Type B pancreatic cell (in vitro differentiated cells): ENCODE measurements at regions not wholly inside any gene's neighbourhood (a gene's known extent, or its start where the extent isn't known, plus 50 kb on each side); places are given as distances from the start of the nearest gene placed in this dataset.

ENCODE experiments used
- DNase-seq: peaks from one replicate; pipeline ENCODE4 v3.0.0; 2021; ENCODE audit warnings: mixed read lengths; ENCODE audit not compliant: unreplicated experiment; ENCODE audit errors: extremely low spot score
- H3K27ac Mint-ChIP-seq: 2 replicates; pipeline ENCODE4 v1.8.0; 2021; ENCODE audit warnings: mild to moderate bottlenecking, mixed read lengths
- H3K27me3 Mint-ChIP-seq: 2 replicates; pipeline ENCODE4 v1.8.0; 2021; ENCODE audit warnings: mixed read lengths
- H3K36me3 Mint-ChIP-seq: 2 replicates; pipeline ENCODE4 v1.8.0; 2021; ENCODE audit warnings: mixed read lengths
- H3K4me1 Mint-ChIP-seq: one replicate; pipeline ENCODE4 v1.8.0; 2021; ENCODE audit warnings: mixed read lengths; ENCODE audit not compliant: unreplicated experiment
- H3K4me3 Mint-ChIP-seq: 2 replicates; pipeline ENCODE4 v1.8.0; 2021; ENCODE audit warnings: mild to moderate bottlenecking, mixed read lengths
- H3K9me3 Mint-ChIP-seq: 2 replicates; pipeline ENCODE4 v1.8.0; 2021; ENCODE audit warnings: mixed read lengths
- CTCF ChIP-seq: fragments of 200-600 bp; sonication (generic); conservative IDR thresholded peaks from 2 replicates; pipeline ENCODE4 v1.5.0; 2021; ENCODE audit warnings: antibody characterized with exemption, mild to moderate bottlenecking

GRCh38 chr2:195600778-195601177 lies 56.2 kb upstream of the SLC39A10 start:
- TF ChIP-seq CTCF: no peak
- Mint-ChIP-seq H3K27ac (peak overlapping the region; percentile 20), H3K27me3 (no peaks in the 10 kb centered on the region), H3K4me1 (peaks cover 20% of the 10 kb centered on the region), H3K9me3 (no peaks in the 10 kb centered on the region), H3K4me3 (no peak overlapping the region), H3K36me3 (no peaks in the 10 kb centered on the region)
- no peak for DNase-seq

GRCh38 chr2:195596840-195597239 lies 60.2 kb upstream of the SLC39A10 start:
- Mint-ChIP-seq H3K4me3 (no peak overlapping the region), H3K36me3 (no peaks in the 10 kb centered on the region), H3K4me1 (peaks cover 15% of the 10 kb centered on the region), H3K27me3 (no peaks in the 10 kb centered on the region), H3K27ac (no peak overlapping the region), H3K9me3 (peaks cover 3% of the 10 kb centered on the region)
- TF ChIP-seq CTCF: no peak
- no peak for DNase-seq

GRCh38 chr2:195595825-195596224 lies 61.2 kb upstream of the SLC39A10 start:
- Mint-ChIP-seq H3K27me3 (no peaks in the 10 kb centered on the region), H3K27ac (no peak overlapping the region), H3K9me3 (peaks cover 3% of the 10 kb centered on the region), H3K4me1 (peaks cover 8% of the 10 kb centered on the region), H3K4me3 (no peak overlapping the region), H3K36me3 (no peaks in the 10 kb centered on the region)
- DNase-seq: no peak
- no peak for TF ChIP-seq CTCF

GRCh38 chr2:195594919-195595694 lies 61.9 kb upstream of the SLC39A10 start:
- no peak for DNase-seq
- Mint-ChIP-seq H3K27ac (no peak overlapping the region), H3K27me3 (no peaks in the 10 kb centered on the region), H3K36me3 (no peaks in the 10 kb centered on the region), H3K4me3 (no peak overlapping the region), H3K9me3 (peaks cover 4% of the 10 kb centered on the region), H3K4me1 (peaks cover 8% of the 10 kb centered on the region)
- TF ChIP-seq CTCF: no peak

GRCh38 chr2:195594248-195594647 lies 62.8 kb upstream of the SLC39A10 start:
- H3K27me3 Mint-ChIP-seq: no peaks in the 10 kb centered on the region
- DNase-seq: no peak
- no peak overlapping the region for H3K27ac Mint-ChIP-seq
- no peaks in the 10 kb centered on the region for H3K36me3 Mint-ChIP-seq
- H3K4me1 Mint-ChIP-seq: peaks cover 4% of the 10 kb centered on the region
- peaks cover 8% of the 10 kb centered on the region for H3K9me3 Mint-ChIP-seq
- H3K4me3 Mint-ChIP-seq: no peak overlapping the region
- no peak for TF ChIP-seq CTCF
